ENCODE measurements at regions not wholly inside any gene's neighbourhood (a gene's known extent, or its start where the extent isn't known, plus 50 kb on each side); places are given as distances from the start of the nearest gene placed in this dataset.

- no peak for DNase-seq (ENCODE audit: low read depth)
Observed at GRCh38 chr19:28884786-28885476, 328.0 kb downstream of the UQCRFS1 start.

GRCh38 chr19:28883241-28883693, 329.7 kb downstream of the UQCRFS1 start:
- DNase-seq (ENCODE audit: low read depth) = peak; percentile 50

GRCh38 chr19:28882818-28883217, 330.1 kb downstream of the UQCRFS1 start:
- DNase-seq (ENCODE audit: low read depth) = no peak

GRCh38 chr19:28881616-28882015, 331.3 kb downstream of the UQCRFS1 start:
- no peak for DNase-seq (ENCODE audit: low read depth)

- no peak for DNase-seq (ENCODE audit: low read depth)
Observed at GRCh38 chr19:28880735-28881401, 332.1 kb downstream of the UQCRFS1 start.

- DNase-seq (ENCODE audit: low read depth) = peak; percentile 34
Observed at GRCh38 chr19:28878862-28879566, 333.9 kb downstream of the UQCRFS1 start.

- DNase-seq (ENCODE audit: low read depth) = peak; percentile 10
Observed at GRCh38 chr19:28876609-28877123, 336.3 kb downstream of the UQCRFS1 start.

- DNase-seq (ENCODE audit: low read depth) = no peak
Observed at GRCh38 chr19:28874742-28875141, 338.2 kb downstream of the UQCRFS1 start.

GRCh38 chr19:28873301-28873700, 339.6 kb downstream of the UQCRFS1 start:
- no peak for DNase-seq (ENCODE audit: low read depth)

GRCh38 chr19:28871099-28871725, 341.7 kb downstream of the UQCRFS1 start:
- no peak for DNase-seq (ENCODE audit: low read depth)

- no peak for DNase-seq (ENCODE audit: low read depth)
Observed at GRCh38 chr19:28869459-28869858, 343.5 kb downstream of the UQCRFS1 start.

- no peak for DNase-seq (ENCODE audit: low read depth)
Observed at GRCh38 chr19:28868836-28869235, 344.1 kb downstream of the UQCRFS1 start.

GRCh38 chr19:28867978-28868377, 345.0 kb downstream of the UQCRFS1 start:
- no peak for DNase-seq (ENCODE audit: low read depth)

GRCh38 chr19:28864577-28865042, 348.3 kb downstream of the UQCRFS1 start:
- DNase-seq (ENCODE audit: low read depth) = no peak

GRCh38 chr19:28864024-28864503, 348.9 kb downstream of the UQCRFS1 start:
- no peak for DNase-seq (ENCODE audit: low read depth)

- DNase-seq (ENCODE audit: low read depth) = no peak
Observed at GRCh38 chr19:28862238-28862637, 350.7 kb downstream of the UQCRFS1 start.

GRCh38 chr19:28859811-28860210, 353.1 kb downstream of the UQCRFS1 start:
- no peak for DNase-seq (ENCODE audit: low read depth)

GRCh38 chr19:28858933-28859332, 354.0 kb downstream of the UQCRFS1 start:
- no peak for DNase-seq (ENCODE audit: low read depth)

- DNase-seq (ENCODE audit: low read depth) = no peak
Observed at GRCh38 chr19:28857967-28858366, 355.0 kb downstream of the UQCRFS1 start.

- no peak for DNase-seq (ENCODE audit: low read depth)
Observed at GRCh38 chr19:28855216-28855615, 357.7 kb downstream of the UQCRFS1 start.

- DNase-seq (ENCODE audit: low read depth) = peak; percentile 22
Observed at GRCh38 chr19:28847468-28847867, 365.5 kb downstream of the UQCRFS1 start.

Data from fibroblast of gingiva (primary cell).